CD4-positive, CD25-positive, alpha-beta regulatory T cell (primary cell): ENCODE measurements at regions not wholly inside any gene's neighbourhood (a gene's known extent, or its start where the extent isn't known, plus 50 kb on each side); places are given as distances from the start of the nearest gene placed in this dataset.
A peak's percentile ranks its signal among the peaks of the same experiment; 100 is the strongest.

ENCODE experiments used
- ATAC-seq, 2 donors: fragments of 150-1000 bp; cut with Tn5 transposase; one replicate each; pipeline ENCODE4 v1.10.0; 2021; ENCODE audit warnings: low read depth in 2 of 2, moderate number of reproducible peaks in 2 of 2, moderate library complexity in 1 of 2
- DNase-seq, 3 donors: peaks; one replicate each; pipeline versions ENCODE4 v3.0.0 to v3.0.0-alpha.2; 2012 to 2022; ENCODE audit warnings: mixed read lengths in 1 of 3
- H3K27ac ChIP-seq: one replicate; pipeline ENCODE4 v1.7.0; 2013; ENCODE audit warnings: mild to moderate bottlenecking, low read length; ENCODE audit not compliant: insufficient read depth, poor library complexity, severe bottlenecking
- H3K27me3 ChIP-seq: one replicate; pipeline ENCODE4 v1.7.0; 2013; ENCODE audit warnings: low read length; ENCODE audit not compliant: control insufficient read depth, insufficient read depth
- H3K36me3 ChIP-seq: one replicate; pipeline ENCODE4 v1.7.0; 2013; ENCODE audit warnings: mild to moderate bottlenecking, low read length, moderate library complexity; ENCODE audit not compliant: control insufficient read depth, insufficient read depth
- H3K4me1 ChIP-seq: 2 replicates; pipeline ENCODE4 v1.7.0; 2013; ENCODE audit warnings: mild to moderate bottlenecking, low read length; ENCODE audit not compliant: insufficient read depth, control insufficient read depth, poor library complexity, severe bottlenecking
- H3K4me3 ChIP-seq: one replicate; pipeline ENCODE4 v1.7.0; 2013; ENCODE audit warnings: low read depth, mild to moderate bottlenecking, low read length, moderate library complexity
- H3K9me3 ChIP-seq, 2 experiments: 1 replicate in 1 of 2; 2 replicates in 1 of 2; pipeline ENCODE4 v1.7.0; 2013; ENCODE audit warnings: low read length in 2 of 2, mild to moderate bottlenecking in 1 of 2, moderate library complexity in 1 of 2; ENCODE audit not compliant: control insufficient read depth in 2 of 2
- H3K27ac Mint-ChIP-seq, 3 donors: one replicate each; pipeline ENCODE4 v1.8.0; 2020 to 2022; ENCODE audit warnings: mild to moderate bottlenecking in 3 of 3, mixed read lengths in 3 of 3, moderate library complexity in 2 of 3
- H3K27me3 Mint-ChIP-seq: one replicate; pipeline ENCODE4 v1.8.0; 2022; ENCODE audit warnings: mild to moderate bottlenecking, mixed read lengths
- H3K36me3 Mint-ChIP-seq: one replicate; pipeline ENCODE4 v1.8.0; 2020; ENCODE audit warnings: mixed read lengths
- H3K4me1 Mint-ChIP-seq, 4 donors: one replicate each; pipeline ENCODE4 v1.8.0; 2020 to 2022; ENCODE audit warnings: mixed read lengths in 4 of 4, mild to moderate bottlenecking in 1 of 4
- H3K4me3 Mint-ChIP-seq, 4 donors: one replicate each; pipeline ENCODE4 v1.8.0; 2020 to 2022; ENCODE audit warnings: mild to moderate bottlenecking in 4 of 4, mixed read lengths in 4 of 4, moderate library complexity in 3 of 4
- H3K9me3 Mint-ChIP-seq, 7 donors: one replicate each; pipeline ENCODE4 v1.8.0; 2020 to 2022; ENCODE audit warnings: mixed read lengths in 7 of 7, mild to moderate bottlenecking in 3 of 7, moderate library complexity in 2 of 7

- H3K9me3 Mint-ChIP-seq = no peaks in the 10 kb centered on the region
- no peaks in the 10 kb centered on the region for H3K27me3 Mint-ChIP-seq
- Histone ChIP-seq H3K27me3 (peaks cover 1% of the 10 kb centered on the region), H3K4me3 (peak overlapping the region; percentile 37), H3K9me3 (no peaks in the 10 kb centered on the region), H3K4me1 (peaks cover 10% of the 10 kb centered on the region), H3K27ac (peak overlapping the region; percentile 35), H3K36me3 (no peaks in the 10 kb centered on the region)
- ATAC-seq = peak; percentile 50 to 60
- no peaks in the 10 kb centered on the region for H3K36me3 Mint-ChIP-seq
- H3K4me1 Mint-ChIP-seq = peaks cover 5 to 27% (median 21%) of the 10 kb centered on the region in 4 donors
- H3K4me3 Mint-ChIP-seq = peak overlapping the region in 3 of 4 donors; percentile 0 to 86 (median 79)
- peak overlapping the region; percentile 40 to 90 (median 46) for H3K27ac Mint-ChIP-seq
- DNase-seq = peak in 2 of 3 donors; percentile 18 to 72
Observed at GRCh38 chr1:244322791-244323521, 128.8 kb downstream of the ADSS2 start.

GRCh38 chr1:244324176-244324883 lies 127.4 kb downstream of the ADSS2 start:
- no peak for ATAC-seq
- H3K27me3 ChIP-seq = peaks cover 1% of the 10 kb centered on the region
- peak overlapping the region in 1 of 3 donors; percentile 55 for H3K27ac Mint-ChIP-seq
- H3K27ac ChIP-seq = no peak overlapping the region
- H3K9me3 ChIP-seq = no peaks in the 10 kb centered on the region
- H3K36me3 Mint-ChIP-seq = no peaks in the 10 kb centered on the region
- H3K4me3 ChIP-seq = peak overlapping the region; percentile 55
- H3K27me3 Mint-ChIP-seq = no peaks in the 10 kb centered on the region
- peak overlapping the region in 3 of 4 donors; percentile 52 to 86 (median 79) for H3K4me3 Mint-ChIP-seq
- H3K4me1 Mint-ChIP-seq = peaks cover 5 to 25% (median 21%) of the 10 kb centered on the region in 4 donors
- peaks cover 8% of the 10 kb centered on the region for H3K4me1 ChIP-seq
- no peaks in the 10 kb centered on the region for H3K36me3 ChIP-seq
- H3K9me3 Mint-ChIP-seq = peaks cover 0 to 8% (median 0%) of the 10 kb centered on the region in 7 donors
- DNase-seq = no peak

GRCh38 chr1:244325056-244325758 lies 126.5 kb downstream of the ADSS2 start:
- peaks cover 0 to 8% (median 0%) of the 10 kb centered on the region in 7 donors for H3K9me3 Mint-ChIP-seq
- H3K36me3 Mint-ChIP-seq = no peaks in the 10 kb centered on the region
- H3K27ac ChIP-seq = peak overlapping the region; percentile 21
- H3K27ac Mint-ChIP-seq = peak overlapping the region; percentile 40 to 55 (median 52)
- DNase-seq (peak in 2 of 3 donors; percentile 27 to 75), ATAC-seq (peak; percentile 66 to 67)
- H3K4me1 Mint-ChIP-seq = peaks cover 0 to 20% (median 16%) of the 10 kb centered on the region in 4 donors
- peak overlapping the region; percentile 22 for H3K4me3 ChIP-seq
- H3K4me1 ChIP-seq = no peaks in the 10 kb centered on the region
- no peaks in the 10 kb centered on the region for H3K9me3 ChIP-seq
- no peaks in the 10 kb centered on the region for H3K36me3 ChIP-seq
- H3K27me3 Mint-ChIP-seq = no peaks in the 10 kb centered on the region
- peak overlapping the region in 3 of 4 donors; percentile 52 to 86 (median 79) for H3K4me3 Mint-ChIP-seq
- H3K27me3 ChIP-seq = peaks cover 1% of the 10 kb centered on the region

GRCh38 chr1:244326757-244327156 lies 125.0 kb downstream of the ADSS2 start:
- Mint-ChIP-seq H3K27ac (no peak overlapping the region), H3K4me3 (no peak overlapping the region)
- no peak overlapping the region for H3K4me3 ChIP-seq

GRCh38 chr1:244327533-244327932 lies 124.2 kb downstream of the ADSS2 start:
- peaks cover 0 to 8% (median 3%) of the 10 kb centered on the region in 7 donors for H3K9me3 Mint-ChIP-seq
- DNase-seq (no peak), ATAC-seq (no peak)
- Histone ChIP-seq H3K36me3 (no peaks in the 10 kb centered on the region), H3K9me3 (no peaks in the 10 kb centered on the region), H3K27ac (no peak overlapping the region), H3K27me3 (peaks cover 4% of the 10 kb centered on the region), H3K4me3 (no peak overlapping the region), H3K4me1 (no peaks in the 10 kb centered on the region)
- peaks cover 0 to 18% (median 14%) of the 10 kb centered on the region in 4 donors for H3K4me1 Mint-ChIP-seq
- no peaks in the 10 kb centered on the region for H3K36me3 Mint-ChIP-seq
- H3K27me3 Mint-ChIP-seq = peaks cover 11% of the 10 kb centered on the region
- no peak overlapping the region for H3K4me3 Mint-ChIP-seq
- H3K27ac Mint-ChIP-seq = no peak overlapping the region

More at GRCh38 chr1:244326757-244327156, 125.0 kb downstream of the ADSS2 start:
- H3K9me3 Mint-ChIP-seq = peaks cover 0 to 8% (median 3%) of the 10 kb centered on the region in 7 donors
- Histone ChIP-seq H3K9me3 (no peaks in the 10 kb centered on the region), H3K27ac (no peak overlapping the region), H3K4me1 (no peaks in the 10 kb centered on the region), H3K27me3 (peaks cover 4% of the 10 kb centered on the region), H3K36me3 (no peaks in the 10 kb centered on the region)
- peaks cover 6% of the 10 kb centered on the region for H3K27me3 Mint-ChIP-seq
- DNase-seq (no peak), ATAC-seq (no peak)
- H3K4me1 Mint-ChIP-seq = peaks cover 0 to 20% (median 16%) of the 10 kb centered on the region in 4 donors
- H3K36me3 Mint-ChIP-seq = no peaks in the 10 kb centered on the region

- DNase-seq (no peak), ATAC-seq (no peak)
- no peak overlapping the region for H3K27ac Mint-ChIP-seq
- H3K36me3 Mint-ChIP-seq = no peaks in the 10 kb centered on the region
- Histone ChIP-seq H3K4me3 (no peak overlapping the region), H3K4me1 (no peaks in the 10 kb centered on the region), H3K9me3 (no peaks in the 10 kb centered on the region), H3K27ac (no peak overlapping the region), H3K27me3 (peaks cover 4% of the 10 kb centered on the region), H3K36me3 (no peaks in the 10 kb centered on the region)
- H3K27me3 Mint-ChIP-seq = peaks cover 17% of the 10 kb centered on the region
- no peak overlapping the region for H3K4me3 Mint-ChIP-seq
- peaks cover 0 to 15% (median 11%) of the 10 kb centered on the region in 4 donors for H3K4me1 Mint-ChIP-seq
- H3K9me3 Mint-ChIP-seq = peaks cover 0 to 8% (median 3%) of the 10 kb centered on the region in 7 donors
Observed at GRCh38 chr1:244328476-244328875, 123.2 kb downstream of the ADSS2 start.

- DNase-seq (no peak), ATAC-seq (no peak)
- H3K27me3 ChIP-seq = peaks cover 4% of the 10 kb centered on the region
- no peak overlapping the region for H3K4me3 ChIP-seq
- no peak overlapping the region for H3K27ac Mint-ChIP-seq
- H3K4me3 Mint-ChIP-seq = no peak overlapping the region
- H3K9me3 Mint-ChIP-seq = peaks cover 0 to 8% (median 3%) of the 10 kb centered on the region in 7 donors
- peaks cover 0 to 11% (median 9%) of the 10 kb centered on the region in 4 donors for H3K4me1 Mint-ChIP-seq
- no peaks in the 10 kb centered on the region for H3K36me3 Mint-ChIP-seq
- no peak overlapping the region for H3K27ac ChIP-seq
- no peaks in the 10 kb centered on the region for H3K9me3 ChIP-seq
- H3K36me3 ChIP-seq = no peaks in the 10 kb centered on the region
- no peaks in the 10 kb centered on the region for H3K4me1 ChIP-seq
- peaks cover 19% of the 10 kb centered on the region for H3K27me3 Mint-ChIP-seq
Observed at GRCh38 chr1:244329591-244330317, 122.0 kb downstream of the ADSS2 start.
